ENCODE measurements at regions not wholly inside any gene's neighbourhood (a gene's known extent, or its start where the extent isn't known, plus 50 kb on each side); places are given as distances from the start of the nearest gene placed in this dataset.
A peak's percentile ranks its signal among the peaks of the same experiment; 100 is the strongest.
"Not testable (repeated sequence)": the region's sequence is repeated elsewhere in the genome, so short reads cannot be mapped to it uniquely, and the experiment has no call there.

DNA sequence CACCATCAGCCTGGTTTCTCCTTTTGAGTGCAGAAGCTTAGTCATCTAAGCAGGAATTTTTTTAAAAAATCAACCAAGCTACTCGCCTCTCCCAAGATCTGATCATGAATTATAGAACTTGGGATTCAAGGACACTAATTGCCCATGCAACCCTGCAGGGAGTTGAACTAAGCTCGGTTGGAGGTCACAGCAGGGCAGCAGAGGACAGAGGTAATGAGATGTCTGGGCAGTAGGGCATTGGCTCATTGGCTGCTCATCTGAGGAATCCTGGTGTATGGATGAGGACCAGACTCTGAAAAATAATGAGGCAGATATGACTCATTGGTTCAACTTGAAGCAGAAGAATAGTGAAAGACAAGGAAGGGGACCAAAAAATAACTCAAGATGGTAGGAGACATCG lies 111.8 kb upstream of the TLE1 start:
- Histone ChIP-seq H3K27ac (peak overlapping the region in 1 of 4 donors; percentile 14), H3K9me3 (no peaks in the 10 kb centered on the region), H3K27me3 (no peaks in the 10 kb centered on the region), H3K4me1 (peaks cover 0 to 21% (median 12%) of the 10 kb centered on the region in 4 donors), H3K36me3 (no peaks in the 10 kb centered on the region), H3K4me3 (no peak overlapping the region)
- intact Hi-C loops (cut with DNase I): no loop called here
- no peak for TF ChIP-seq POLR2A (IDR thresholded peaks at IDR 0.05)
- TF ChIP-seq POLR2AphosphoS5 (IDR thresholded peaks at IDR 0.05): no peak
- TF ChIP-seq, protein P1, sequence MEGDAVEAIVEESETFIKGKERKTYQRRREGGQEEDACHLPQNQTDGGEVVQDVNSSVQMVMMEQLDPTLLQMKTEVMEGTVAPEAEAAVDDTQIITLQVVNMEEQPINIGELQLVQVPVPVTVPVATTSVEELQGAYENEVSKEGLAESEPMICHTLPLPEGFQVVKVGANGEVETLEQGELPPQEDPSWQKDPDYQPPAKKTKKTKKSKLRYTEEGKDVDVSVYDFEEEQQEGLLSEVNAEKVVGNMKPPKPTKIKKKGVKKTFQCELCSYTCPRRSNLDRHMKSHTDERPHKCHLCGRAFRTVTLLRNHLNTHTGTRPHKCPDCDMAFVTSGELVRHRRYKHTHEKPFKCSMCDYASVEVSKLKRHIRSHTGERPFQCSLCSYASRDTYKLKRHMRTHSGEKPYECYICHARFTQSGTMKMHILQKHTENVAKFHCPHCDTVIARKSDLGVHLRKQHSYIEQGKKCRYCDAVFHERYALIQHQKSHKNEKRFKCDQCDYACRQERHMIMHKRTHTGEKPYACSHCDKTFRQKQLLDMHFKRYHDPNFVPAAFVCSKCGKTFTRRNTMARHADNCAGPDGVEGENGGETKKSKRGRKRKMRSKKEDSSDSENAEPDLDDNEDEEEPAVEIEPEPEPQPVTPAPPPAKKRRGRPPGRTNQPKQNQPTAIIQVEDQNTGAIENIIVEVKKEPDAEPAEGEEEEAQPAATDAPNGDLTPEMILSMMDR (IDR thresholded peaks at IDR 0.05): no peak
- no peak for TF ChIP-seq EP300 (IDR thresholded peaks at IDR 0.05)
- 73 to 78% methylated on average over 3 of the region's 3 CpGs for WGBS, 2 donors
- DNase-seq: no peak

DNA sequence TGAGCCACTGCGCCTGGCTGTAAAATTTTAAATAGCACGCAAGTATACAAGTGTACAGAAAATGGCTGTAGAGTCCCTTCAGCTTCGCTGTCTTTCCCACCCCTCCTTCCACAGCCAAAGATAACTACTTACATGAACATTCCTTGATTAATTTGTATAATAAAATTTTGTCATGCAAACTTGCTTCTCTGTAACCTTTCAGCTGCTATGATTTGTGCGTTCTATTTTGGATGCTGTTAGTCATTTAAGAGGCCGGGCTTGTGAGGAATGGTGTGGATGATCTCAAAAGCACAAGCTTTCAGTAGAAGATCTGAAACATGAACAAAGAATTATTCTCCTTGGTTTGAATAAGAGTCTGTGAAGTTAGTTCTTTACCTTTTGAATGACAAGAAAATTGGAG lies 115.0 kb upstream of the TLE1 start:
- TF ChIP-seq, protein P1 (IDR thresholded peaks at IDR 0.05): no peak
- TF ChIP-seq EP300 (IDR thresholded peaks at IDR 0.05) (peak in 2 of 4 donors; percentile 39 to 45), POLR2AphosphoS5 (IDR thresholded peaks at IDR 0.05) (peak in 3 of 4 donors; percentile 73 to 81 (median 73)), POLR2A (IDR thresholded peaks at IDR 0.05) (no peak)
- 80 to 88% methylated on average over 5 of the region's 5 CpGs for WGBS, 2 donors
- peak overlapping the region in 3 of 4 donors; percentile 32 to 74 (median 61) for H3K27ac ChIP-seq
- H3K9me3 ChIP-seq: no peaks in the 10 kb centered on the region
- H3K4me1 ChIP-seq: peaks cover 0 to 21% (median 10%) of the 10 kb centered on the region in 4 donors
- H3K27me3 ChIP-seq: no peaks in the 10 kb centered on the region
- no peak for DNase-seq
- intact Hi-C loops (cut with DNase I): no loop called here
- no peak overlapping the region for H3K4me3 ChIP-seq
- no peaks in the 10 kb centered on the region for H3K36me3 ChIP-seq

- intact Hi-C loops (cut with DNase I); H3K9me3 ChIP-seq; H3K27me3 ChIP-seq; H3K36me3 ChIP-seq; DNase-seq; H3K4me3 ChIP-seq; H3K27ac ChIP-seq: not testable (repeated sequence)
- WGBS, 2 donors: 93 to 96% methylated on average over 3 of the region's 3 CpGs
- peaks cover 0 to 19% (median 6%) of the 10 kb centered on the region in 4 donors for H3K4me1 ChIP-seq
Observed at GRCh38 chr9:81811688-81812087, 116.5 kb upstream of the SPATA31D4 start.

- Histone ChIP-seq H3K9me3 (no peaks in the 10 kb centered on the region), H3K4me1 (peaks cover 0 to 22% (median 8%) of the 10 kb centered on the region in 4 donors), H3K36me3 (no peaks in the 10 kb centered on the region), H3K4me3 (no peak overlapping the region), H3K27me3 (no peaks in the 10 kb centered on the region), H3K27ac (peak overlapping the region in 2 of 4 donors; percentile 32 to 40)
- intact Hi-C loops (cut with DNase I): no loop called here
- no peak for DNase-seq
- TF ChIP-seq POLR2A (IDR thresholded peaks at IDR 0.05): no peak
- no peak for TF ChIP-seq EP300 (IDR thresholded peaks at IDR 0.05)
- TF ChIP-seq, protein P1 (IDR thresholded peaks at IDR 0.05): no peak
- TF ChIP-seq POLR2AphosphoS5 (IDR thresholded peaks at IDR 0.05): no peak
Observed at GRCh38 chr9:81814401-81814793, 113.8 kb upstream of the SPATA31D4 start.

GRCh38 chr9:81814794-81815464 lies 113.3 kb upstream of the SPATA31D4 start:
- 16 to 18% methylated on average over 3 of the region's 3 CpGs for WGBS, 2 donors
- peaks cover 0 to 27% (median 13%) of the 10 kb centered on the region in 4 donors for H3K4me1 ChIP-seq

More at GRCh38 chr9:81814794-81815464, 113.3 kb upstream of the SPATA31D4 start:
- Histone ChIP-seq H3K4me3 (no peak overlapping the region), H3K27me3 (no peaks in the 10 kb centered on the region), H3K9me3 (no peaks in the 10 kb centered on the region), H3K27ac (peak overlapping the region in 2 of 4 donors; percentile 32 to 40), H3K36me3 (no peaks in the 10 kb centered on the region)
- TF ChIP-seq POLR2A (IDR thresholded peaks at IDR 0.05) (no peak), POLR2AphosphoS5 (IDR thresholded peaks at IDR 0.05) (no peak), EP300 (IDR thresholded peaks at IDR 0.05) (no peak)
- TF ChIP-seq, protein P1 (IDR thresholded peaks at IDR 0.05): no peak
- no peak for DNase-seq
- intact Hi-C loops (cut with DNase I): no loop called here
